NB4 (cell line): ENCODE measurements at regions not wholly inside any gene's neighbourhood (a gene's known extent, or its start where the extent isn't known, plus 50 kb on each side); places are given as distances from the start of the nearest gene placed in this dataset.

Experiments used
- DNase-seq: peaks from one replicate; pipeline ENCODE4 v3.0.0; 2010; ENCODE audit warnings: low read depth
- H3K4me3 ChIP-seq: one replicate; pipeline ENCODE4 v1.5.1; 2011; ENCODE audit warnings: mild to moderate bottlenecking, low read depth, low read length, moderate library complexity
- CTCF ChIP-seq: IDR thresholded peaks from one replicate; pipeline ENCODE4 v1.5.1; 2012; ENCODE audit warnings: low read depth, low read length
- MAX ChIP-seq: IDR thresholded peaks from 2 replicates; pipeline ENCODE4 v1.6.1; 2011; ENCODE audit warnings: low read depth, low read length
- MYC ChIP-seq: IDR thresholded peaks from 2 replicates; pipeline ENCODE4 v1.6.1; 2011; ENCODE audit warnings: low read depth, low read length
- POLR2A ChIP-seq: IDR thresholded peaks from 2 replicates; pipeline ENCODE4 v1.6.1; 2011; ENCODE audit warnings: mild to moderate bottlenecking; ENCODE audit not compliant: insufficient read length; ENCODE audit errors: extremely low read depth

GRCh38 chr11:116442238-116442752 lies 330.5 kb downstream of the BUD13 start:
- H3K4me3 ChIP-seq, result no peak overlapping the region
- no peak for DNase-seq
- TF ChIP-seq MYC, result no peak
- TF ChIP-seq MAX, result no peak
- TF ChIP-seq POLR2A, result no peak
- no peak for TF ChIP-seq CTCF

- TF ChIP-seq CTCF (no peak), POLR2A (no peak), MYC (no peak), MAX (no peak)
- no peak for DNase-seq
- no peak overlapping the region for H3K4me3 ChIP-seq
These were observed 333.5 kb downstream of the BUD13 start for GRCh38 chr11:116439361-116439677.

GRCh38 chr11:116438651-116439360 lies 334.0 kb downstream of the BUD13 start:
- TF ChIP-seq MAX (no peak), POLR2A (no peak), MYC (no peak), CTCF (no peak)
- H3K4me3 ChIP-seq, result no peak overlapping the region
- DNase-seq, result no peak

DNA sequence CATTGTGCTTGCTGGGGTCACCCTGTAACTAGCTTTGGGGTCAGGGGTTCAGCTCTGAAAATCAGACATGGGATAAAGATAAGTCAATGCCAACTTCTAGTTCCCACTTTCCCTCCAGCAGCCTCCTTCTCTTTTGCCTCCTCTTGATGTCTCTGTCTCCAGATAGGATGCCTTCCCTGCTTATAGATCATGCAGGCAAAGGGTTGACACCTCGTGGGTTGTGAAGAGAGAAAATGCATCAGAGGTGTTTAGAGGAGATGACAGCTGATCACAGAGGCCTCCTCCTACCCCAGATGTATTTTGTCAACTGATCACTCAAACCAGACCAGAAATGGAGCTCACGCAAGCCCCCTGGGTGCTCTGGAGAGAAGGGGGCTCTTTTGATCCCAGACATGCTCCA lies 337.8 kb downstream of the BUD13 start:
- no peak overlapping the region for H3K4me3 ChIP-seq
- TF ChIP-seq POLR2A, result no peak
- TF ChIP-seq CTCF, result no peak
- no peak for TF ChIP-seq MAX
- no peak for DNase-seq

- no peak for TF ChIP-seq MAX
- H3K4me3 ChIP-seq, result no peak overlapping the region
- DNase-seq, result no peak
These were observed 340.5 kb downstream of the BUD13 start for GRCh38 chr11:116432301-116432700.

- DNase-seq, result no peak
These were observed 340.9 kb downstream of the BUD13 start for GRCh38 chr11:116431842-116432241.

More at GRCh38 chr11:116431842-116432241, 340.9 kb downstream of the BUD13 start:
- no peak overlapping the region for H3K4me3 ChIP-seq
- TF ChIP-seq MAX (no peak), CTCF (no peak), POLR2A (no peak), MYC (no peak)
